DOHH2 (cell line): ENCODE measurements at regions not wholly inside any gene's neighbourhood (a gene's known extent, or its start where the extent isn't known, plus 50 kb on each side); places are given as distances from the start of the nearest gene placed in this dataset.

Source experiments
- EZH2phosphoT487 ChIP-seq: fragments of 200-600 bp; sonication (generic); IDR thresholded peaks from 2 replicates; pipeline ENCODE4 v1.6.1; 2017; ENCODE audit warnings: borderline replicate concordance, mild to moderate bottlenecking, antibody characterized with exemption, low read length, moderate library complexity, mixed read lengths
- TF ChIP-seq, protein P1 (sequence below): fragments of 200-600 bp; sonication (generic); IDR thresholded peaks from one replicate; pipeline ENCODE4 v1.5.1; 2014; ENCODE audit warnings: antibody characterized with exemption, mild to moderate bottlenecking, low read depth, low read length; ENCODE audit not compliant: poor library complexity, severe bottlenecking

DNA sequence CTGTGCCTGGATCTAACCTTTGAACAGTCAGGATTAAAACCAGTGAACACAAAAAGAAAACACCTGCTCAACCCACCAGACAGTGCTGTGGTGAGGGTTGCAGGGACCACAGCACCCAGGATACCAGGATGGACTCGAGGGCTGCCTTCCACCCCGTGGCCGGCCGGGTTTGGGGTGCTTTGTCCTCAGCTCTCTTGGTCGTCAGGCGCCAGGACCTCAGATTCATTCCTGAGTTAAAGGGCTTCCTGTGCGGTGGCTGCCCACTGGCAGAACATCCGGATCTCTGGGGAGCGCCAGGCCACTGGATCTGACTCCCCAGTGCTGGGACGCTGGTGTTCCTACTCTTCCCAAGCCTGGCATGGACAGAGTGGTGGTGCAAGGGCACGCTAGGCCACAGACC is 239.8 kb downstream of the TFCP2L1 start:
- no peak for TF ChIP-seq EZH2phosphoT487
- TF ChIP-seq, protein P1, sequence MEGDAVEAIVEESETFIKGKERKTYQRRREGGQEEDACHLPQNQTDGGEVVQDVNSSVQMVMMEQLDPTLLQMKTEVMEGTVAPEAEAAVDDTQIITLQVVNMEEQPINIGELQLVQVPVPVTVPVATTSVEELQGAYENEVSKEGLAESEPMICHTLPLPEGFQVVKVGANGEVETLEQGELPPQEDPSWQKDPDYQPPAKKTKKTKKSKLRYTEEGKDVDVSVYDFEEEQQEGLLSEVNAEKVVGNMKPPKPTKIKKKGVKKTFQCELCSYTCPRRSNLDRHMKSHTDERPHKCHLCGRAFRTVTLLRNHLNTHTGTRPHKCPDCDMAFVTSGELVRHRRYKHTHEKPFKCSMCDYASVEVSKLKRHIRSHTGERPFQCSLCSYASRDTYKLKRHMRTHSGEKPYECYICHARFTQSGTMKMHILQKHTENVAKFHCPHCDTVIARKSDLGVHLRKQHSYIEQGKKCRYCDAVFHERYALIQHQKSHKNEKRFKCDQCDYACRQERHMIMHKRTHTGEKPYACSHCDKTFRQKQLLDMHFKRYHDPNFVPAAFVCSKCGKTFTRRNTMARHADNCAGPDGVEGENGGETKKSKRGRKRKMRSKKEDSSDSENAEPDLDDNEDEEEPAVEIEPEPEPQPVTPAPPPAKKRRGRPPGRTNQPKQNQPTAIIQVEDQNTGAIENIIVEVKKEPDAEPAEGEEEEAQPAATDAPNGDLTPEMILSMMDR, result no peak
